GM19238 (cell line): ENCODE measurements at regions not wholly inside any gene's neighbourhood (a gene's known extent, or its start where the extent isn't known, plus 50 kb on each side); places are given as distances from the start of the nearest gene placed in this dataset.
A peak's percentile ranks its signal among the peaks of the same experiment; 100 is the strongest.
"Not testable (repeated sequence)": the region's sequence is repeated elsewhere in the genome, so short reads cannot be mapped to it uniquely, and the experiment has no call there.

Experiments
- DNase-seq: peaks from one replicate; pipeline ENCODE4 v3.0.0; 2011; ENCODE audit warnings: low spot score; ENCODE audit not compliant: insufficient read length

DNA sequence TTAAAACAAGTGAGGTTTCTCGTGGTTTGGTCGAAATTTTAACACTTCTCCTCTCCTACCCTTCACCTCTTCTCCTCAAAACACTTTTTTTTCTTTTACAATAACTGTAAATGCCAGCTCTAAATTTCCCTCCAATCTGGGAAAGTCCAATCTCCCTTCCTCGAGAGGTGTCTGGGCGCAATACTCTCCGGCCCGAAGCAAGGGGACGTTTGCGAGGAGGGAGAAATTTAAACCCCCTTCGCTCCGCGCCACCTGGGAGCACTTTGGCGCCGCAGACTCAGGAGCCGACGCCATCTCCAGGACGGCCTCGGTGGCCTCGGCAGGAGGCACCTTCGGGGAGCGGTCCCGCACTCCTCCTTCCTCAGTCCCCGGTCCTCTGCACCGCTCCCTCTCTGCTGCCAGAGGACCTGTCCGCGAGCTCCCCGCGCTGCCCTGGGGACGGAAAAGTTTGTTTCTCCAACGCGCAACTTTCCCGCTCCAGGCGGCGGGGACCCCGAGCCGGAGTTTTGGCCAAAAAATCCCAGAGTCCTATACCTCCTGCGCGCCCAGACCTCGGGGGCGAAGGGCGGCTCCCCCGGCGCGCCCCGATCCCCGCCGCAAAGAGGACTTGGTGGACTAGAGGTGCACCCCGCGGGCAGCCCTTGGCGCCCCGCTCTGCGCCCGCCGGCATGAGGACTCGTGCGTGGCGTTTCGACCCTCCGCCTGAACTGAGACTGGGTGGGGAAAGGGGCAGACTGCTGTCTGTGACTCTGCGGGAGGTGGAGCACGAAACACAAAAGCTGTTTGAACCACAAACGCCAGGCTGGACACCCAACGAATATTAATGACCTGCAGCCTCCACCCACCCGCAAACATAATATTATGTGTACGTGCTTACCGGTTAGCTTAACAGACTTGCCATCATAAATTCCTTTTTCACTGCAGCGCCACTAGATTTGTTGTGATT lies 95.2 kb upstream of the HMGA2 start:
- DNase-seq: no peak

- DNase-seq: no peak
Measured at GRCh38 chr12:65731771-65732170, 92.5 kb upstream of the HMGA2 start.

- not testable (repeated sequence) for DNase-seq
Measured at GRCh38 chr12:65733643-65734042, 90.6 kb upstream of the HMGA2 start.

DNA sequence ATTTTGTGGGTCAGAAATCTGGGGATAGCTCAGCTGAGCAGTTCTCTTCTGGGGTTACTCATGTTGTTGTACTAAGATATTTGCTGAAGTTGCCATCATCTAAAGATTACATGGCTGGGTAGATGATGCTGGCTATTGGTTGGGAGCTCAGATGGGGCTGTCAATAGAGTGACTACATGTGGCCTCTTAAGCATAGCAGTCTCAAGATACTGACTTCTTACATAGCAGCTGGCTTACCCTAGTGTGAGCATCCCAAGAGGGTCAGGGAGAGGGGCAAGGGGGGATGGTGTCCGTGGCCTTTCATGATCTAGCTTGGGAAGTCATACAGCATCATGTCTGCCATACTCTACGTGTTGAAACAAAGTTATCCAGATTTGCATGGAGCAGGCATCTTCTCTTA lies 90.1 kb upstream of the HMGA2 start:
- no peak for DNase-seq

DNA sequence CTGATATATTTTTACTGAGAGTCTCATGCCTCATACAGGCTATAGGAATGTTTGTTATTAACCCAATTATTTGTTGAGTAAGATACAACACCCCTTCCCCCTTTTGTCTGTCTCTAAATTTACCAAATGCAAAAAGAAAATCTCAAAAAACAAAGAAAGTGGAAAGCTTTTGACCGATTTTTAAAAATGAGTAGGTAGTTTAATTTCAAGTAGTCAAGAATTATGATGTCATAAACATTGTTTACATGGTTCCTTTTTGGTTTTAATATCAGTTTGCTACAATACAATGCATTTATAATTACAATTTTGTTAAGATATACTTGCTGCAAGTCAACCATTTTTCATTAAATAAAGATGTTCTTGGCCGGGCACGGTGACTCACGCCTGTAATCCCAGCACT lies 84.7 kb upstream of the HMGA2 start:
- DNase-seq: no peak

GRCh38 chr12:65740506-65740872 lies 83.8 kb upstream of the HMGA2 start:
- DNase-seq: no peak

GRCh38 chr12:65740873-65741600 lies 83.2 kb upstream of the HMGA2 start:
- DNase-seq: peak; percentile 22

DNA sequence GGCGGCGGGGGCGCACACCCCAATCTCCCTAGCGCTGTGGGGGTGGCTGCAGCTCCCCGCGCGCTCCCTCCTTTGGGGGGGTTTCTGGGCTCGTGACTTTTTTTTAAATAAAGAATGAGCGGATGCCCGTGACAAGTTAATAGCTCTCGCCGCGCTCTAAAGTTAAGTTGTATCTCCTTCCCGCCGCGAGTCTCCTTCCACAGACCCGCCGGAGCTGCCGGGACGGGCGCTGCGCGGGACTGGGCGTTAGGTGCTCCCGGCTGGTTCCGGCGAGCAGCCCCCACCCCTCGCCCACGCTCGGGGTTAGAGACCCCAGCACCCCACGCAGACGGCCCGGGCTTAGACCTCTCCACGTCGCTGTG lies 82.6 kb upstream of the HMGA2 start:
- DNase-seq: no peak

GRCh38 chr12:65742018-65743010 lies 82.0 kb upstream of the HMGA2 start:
- no peak for DNase-seq

DNA sequence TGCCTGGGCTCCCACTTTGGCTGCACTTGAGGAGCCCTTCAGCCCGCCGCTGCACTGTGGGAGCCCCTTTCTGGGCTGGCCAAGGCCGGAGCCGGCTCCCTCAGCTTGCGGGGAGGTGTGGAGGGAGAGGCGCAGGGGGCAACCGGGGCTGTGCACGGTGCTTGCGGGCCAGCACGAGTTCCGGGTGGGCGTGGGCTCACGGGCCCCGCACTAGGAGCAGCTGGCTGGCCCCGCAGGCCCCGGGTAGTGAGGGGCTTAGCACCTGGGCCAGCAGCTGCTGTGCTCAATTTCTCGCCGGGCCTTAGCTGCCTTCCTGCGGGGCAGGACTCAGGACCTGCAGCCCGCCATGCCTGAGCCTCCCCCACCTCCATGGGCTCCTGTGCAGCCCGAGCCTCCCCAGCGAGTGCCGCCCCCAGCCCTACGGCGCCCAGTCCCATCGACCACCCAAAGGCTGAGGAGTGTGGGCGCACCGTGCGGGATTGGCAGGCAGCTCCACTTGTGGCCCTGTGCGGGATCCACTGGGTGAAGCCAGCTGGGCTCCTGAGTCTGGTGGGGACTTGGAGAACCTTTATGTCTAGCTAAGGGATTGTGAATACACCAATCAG lies 79.9 kb upstream of the HMGA2 start:
- DNase-seq: not testable (repeated sequence)

DNA sequence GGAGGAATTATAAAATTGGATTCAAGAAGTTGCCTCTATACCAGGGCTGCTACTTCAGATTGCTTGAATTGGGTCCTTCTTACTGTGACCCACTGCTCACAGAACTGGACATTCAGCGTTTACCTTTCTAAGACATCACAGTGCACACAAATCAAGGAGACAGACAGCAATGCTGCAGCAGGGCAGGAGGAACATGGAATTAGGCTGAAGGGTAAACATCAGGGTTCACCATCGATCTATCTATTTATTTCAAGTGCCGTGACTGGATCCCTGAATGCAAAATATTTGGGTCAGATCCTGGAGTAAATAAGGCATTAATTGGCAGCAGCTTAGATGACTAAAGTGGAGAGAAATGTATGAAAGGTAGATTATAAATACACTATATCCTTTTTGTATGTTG lies 76.9 kb upstream of the HMGA2 start:
- DNase-seq: no peak

GRCh38 chr12:65748332-65748731 lies 76.0 kb upstream of the HMGA2 start:
- no peak for DNase-seq

DNA sequence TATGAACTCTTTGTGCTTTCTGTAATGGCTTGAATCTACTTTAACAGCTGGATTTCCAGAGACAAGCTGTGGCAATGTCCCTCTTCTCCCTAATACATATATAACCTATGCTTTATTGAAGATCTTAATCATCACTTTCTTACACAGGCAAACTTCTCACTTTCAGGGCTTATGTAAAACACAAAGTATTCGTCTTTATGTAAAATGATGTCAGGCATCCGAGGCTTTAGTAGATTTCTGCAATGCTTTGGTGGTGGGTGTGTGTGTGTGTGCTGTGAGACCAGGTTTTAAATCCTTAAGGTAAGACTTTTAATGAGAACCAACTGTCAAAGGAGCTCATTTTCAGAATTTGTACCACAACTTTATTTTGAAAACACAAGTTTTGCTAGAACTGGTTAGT lies 70.0 kb upstream of the HMGA2 start:
- no peak for DNase-seq

DNA sequence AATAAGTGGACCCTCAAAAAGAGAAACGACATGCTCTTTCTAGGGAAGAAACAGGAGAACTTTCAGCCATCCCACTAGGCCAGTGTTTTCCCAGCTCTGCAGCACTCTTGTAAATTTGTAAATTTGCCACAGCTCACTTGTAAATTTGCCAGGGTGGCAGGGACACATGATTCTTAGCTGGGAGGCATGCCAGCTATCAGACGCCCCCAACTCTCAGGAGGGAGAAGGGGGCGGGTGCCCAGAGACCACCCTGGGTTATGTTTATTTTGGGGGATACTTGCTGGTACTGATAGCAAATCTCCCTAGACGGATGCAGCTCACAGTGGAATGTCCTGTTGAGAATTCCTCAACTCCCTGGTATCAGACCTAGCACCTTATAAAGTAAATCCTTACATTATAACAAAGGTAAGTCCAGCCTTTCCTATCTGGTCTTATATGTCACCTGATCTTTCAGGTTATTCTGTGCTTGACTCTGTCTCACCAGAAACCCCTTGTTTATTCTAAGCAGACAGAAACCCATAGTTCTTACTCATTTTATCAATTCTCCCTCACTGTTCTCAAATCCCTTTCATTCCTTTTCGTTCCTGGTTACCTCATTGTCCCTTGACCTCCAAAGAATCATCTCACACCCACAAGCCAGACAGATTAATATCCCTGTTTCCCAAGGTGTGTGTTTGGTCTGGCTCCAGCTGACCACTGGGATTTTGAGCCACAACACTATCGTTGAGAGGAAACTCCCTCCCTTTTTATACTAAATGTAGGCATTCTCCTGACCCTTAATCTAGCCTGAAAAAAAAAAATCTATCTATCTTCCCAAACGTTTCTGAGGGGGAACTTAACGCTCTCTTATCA lies 69.3 kb upstream of the HMGA2 start:
- no peak for DNase-seq

DNA sequence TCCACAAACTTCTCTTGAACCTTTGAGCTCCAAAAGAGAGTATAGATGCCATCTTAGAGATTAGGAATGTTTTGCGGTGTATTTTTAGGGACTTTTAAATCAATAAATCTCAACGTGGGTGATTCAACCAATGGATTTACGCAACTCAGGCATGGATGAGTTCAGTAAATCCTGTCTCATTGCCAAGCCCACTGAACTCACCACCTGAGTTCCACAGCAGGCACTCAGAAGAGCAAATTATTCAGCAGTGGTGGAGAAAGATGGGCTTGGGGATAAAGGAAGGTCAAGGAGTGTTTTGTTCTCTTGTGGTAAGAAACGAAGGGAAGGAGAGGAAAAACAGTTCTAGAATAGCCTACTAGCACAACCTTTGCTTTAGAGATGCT lies 68.7 kb upstream of the HMGA2 start:
- DNase-seq: no peak

GRCh38 chr12:65756267-65756666 lies 68.0 kb upstream of the HMGA2 start:
- DNase-seq: no peak

DNA sequence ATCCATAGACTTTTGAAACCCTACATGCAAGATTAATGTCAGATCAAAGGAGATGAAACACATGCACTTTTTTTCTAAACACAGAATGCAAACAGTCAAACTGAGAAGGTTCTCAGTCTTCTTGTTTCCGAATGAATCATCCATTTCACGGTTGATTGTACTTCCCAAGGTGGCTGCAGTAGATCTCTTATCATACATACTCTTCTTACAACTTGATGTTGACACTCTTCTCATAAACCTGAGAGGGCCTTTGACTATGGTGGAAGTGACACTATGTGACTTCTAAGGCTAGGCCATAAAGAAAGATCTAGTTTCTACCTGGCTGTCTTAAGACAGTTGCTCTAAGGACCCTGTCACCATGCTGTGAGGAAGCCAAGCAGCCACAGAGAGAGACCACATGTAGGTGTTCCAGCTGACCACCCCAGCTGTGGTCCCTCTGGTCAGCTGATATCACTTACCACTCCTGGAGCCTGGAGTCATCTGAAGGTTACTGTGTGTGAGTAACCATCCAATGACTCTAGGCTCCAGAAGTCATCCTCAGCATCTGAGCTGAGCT lies 67.2 kb upstream of the HMGA2 start:
- no peak for DNase-seq

GRCh38 chr12:65758401-65758800 lies 65.9 kb upstream of the HMGA2 start:
- DNase-seq: no peak

GRCh38 chr12:65759735-65760134 lies 64.5 kb upstream of the HMGA2 start:
- no peak for DNase-seq

DNA sequence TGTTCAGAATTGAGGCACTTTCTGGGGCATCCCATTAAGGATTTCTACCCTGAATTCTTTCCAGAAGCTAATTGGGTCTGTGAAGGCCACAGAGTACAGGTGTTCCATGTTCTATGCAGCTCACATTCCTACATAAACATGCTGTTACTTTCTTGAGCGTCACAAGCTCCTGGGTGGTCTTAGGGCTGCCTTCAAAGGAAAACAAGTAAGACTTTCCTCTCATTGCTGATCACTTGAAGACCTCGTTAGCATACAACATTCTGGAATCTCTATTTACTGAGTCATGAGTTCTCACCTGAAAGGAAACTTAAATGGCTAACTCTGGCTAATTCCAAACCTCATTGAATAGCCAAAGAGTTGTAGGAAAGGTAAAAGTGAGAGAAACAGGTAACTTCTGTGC lies 63.0 kb upstream of the HMGA2 start:
- DNase-seq: no peak
